HepG2 (cell line): ENCODE measurements at regions not wholly inside any gene's neighbourhood (a gene's known extent, or its start where the extent isn't known, plus 50 kb on each side); places are given as distances from the start of the nearest gene placed in this dataset.

Experiments used
- ATAC-seq: fragments of 200-7000 bp; cut with Tn5 transposase; 3 replicates; pipeline ENCODE4 v1.9.1; 2020; ENCODE audit warnings: mild to moderate bottlenecking, moderate library complexity
- BruUV-seq: library from RNA; stranded (reverse); fragments of 400-500 nt; replicated peaks from 2 replicates; lab custom pipeline; 2021; lab: Mats Ljungman, UMichigan
- CTCF ChIA-PET: fragments of 300-600 bp; formaldehyde crosslinking; extraction: SDS; loops from one replicate; lab custom pipeline; 2021; ENCODE audit warnings: low total read pairs, inconsistent platforms, low intra/inter-chr PET ratio; lab: Yijun Ruan, JAX
- POLR2A ChIA-PET: fragments of 350-600 bp; sonication (Branson Sonifier 250); formaldehyde crosslinking; loops from one replicate; lab custom pipeline; 2020; ENCODE audit warnings: antibody characterized with exemption, inconsistent platforms; lab: Yijun Ruan, JAX
- DNase-seq: peaks from one replicate; pipeline ENCODE4 v3.0.0-alpha.2; 2015; ENCODE audit warnings: low spot score
- FAIRE-seq: peaks from 3 replicates; lab custom pipeline; 2011; peaks lifted over from hg19 to GRCh38; lab: Jason Lieb, UNC
- H2AFZ ChIP-seq: one replicate; pipeline ENCODE4 v1.6.1; 2011; ENCODE audit warnings: low read length, inconsistent platforms
- H3K27ac ChIP-seq: fragments of 300-600 bp; 3 replicates; pipeline ENCODE4 v1.8.0; 2011; ENCODE audit warnings: mixed run types, mild to moderate bottlenecking, mixed read lengths, low read length, inconsistent platforms; ENCODE audit not compliant: insufficient read depth; ENCODE audit errors: extremely low read length
- H3K27me3 ChIP-seq, 2 experiments: fragments of 200-600 bp in 1 of 2; 2 replicates in 1 of 2; 3 replicates in 1 of 2; pipeline versions ENCODE4 v1.6.0 to v1.8.0; 2011; ENCODE audit warnings: low read length in 2 of 2, mild to moderate bottlenecking in 2 of 2, moderate library complexity in 2 of 2, inconsistent platforms in 1 of 2; ENCODE audit not compliant: insufficient read depth in 2 of 2, control insufficient read depth in 1 of 2
- H3K36me3 ChIP-seq, 2 experiments: fragments of 200-600 bp in 1 of 2; replicated peaks in 1 of 2; 2 replicates in 1 of 2; 3 replicates in 1 of 2; pipeline versions ENCODE4 v1.5.1 to v1.8.0; 2011; ENCODE audit warnings: low read length in 2 of 2, inconsistent platforms in 1 of 2; ENCODE audit not compliant: insufficient read depth in 2 of 2, control insufficient read depth in 1 of 2
- H3K4me1 ChIP-seq: 2 replicates; pipeline ENCODE4 v1.5.1; 2012; ENCODE audit warnings: low read length, inconsistent platforms; ENCODE audit not compliant: insufficient read depth
- H3K4me2 ChIP-seq: 2 replicates; pipeline ENCODE4 v1.6.0; 2011; ENCODE audit warnings: low read depth, low read length, inconsistent platforms
- H3K4me3 ChIP-seq, 3 experiments: fragments of 200-600 bp in 1 of 3; sonication (generic), shearing (Covaris generic) in 1 of 3; replicated peaks in 1 of 3; 2 replicates each; pipeline ENCODE4 v1.5.1; 2011 to 2016; ENCODE audit warnings: low read length in 3 of 3, inconsistent platforms in 2 of 3, low read depth in 2 of 3, mild to moderate bottlenecking in 2 of 3, control low read depth in 1 of 3, mixed read lengths in 1 of 3; ENCODE audit not compliant: insufficient read depth in 1 of 3
- H3K79me2 ChIP-seq: one replicate; pipeline ENCODE4 v1.6.1; 2011; ENCODE audit warnings: low read length, inconsistent platforms; ENCODE audit not compliant: insufficient read depth
- H3K9ac ChIP-seq: 2 replicates; pipeline ENCODE4 v1.6.0; 2011; ENCODE audit warnings: mild to moderate bottlenecking, low read depth, low read length, inconsistent platforms; ENCODE audit not compliant: insufficient read depth
- H3K9me3 ChIP-seq: 2 replicates; pipeline ENCODE4 v1.5.1; 2012; ENCODE audit warnings: mild to moderate bottlenecking, low read length
- H4K20me1 ChIP-seq: 2 replicates; pipeline ENCODE4 v1.6.0; 2011; ENCODE audit warnings: inconsistent platforms, mild to moderate bottlenecking, low read length, moderate library complexity; ENCODE audit not compliant: insufficient read depth
- ARNT2 ChIP-seq: sonication (generic); formaldehyde crosslinking; IDR thresholded peaks from 2 replicates; pipeline ENCODE4 v1.8.0; 2022; ENCODE audit warnings: mild to moderate bottlenecking, low read depth, missing genetic modification reagents, moderate library complexity
- ZKSCAN1 ChIP-seq: fragments of 150-350 bp; IDR thresholded peaks from 2 replicates; pipeline ENCODE4 v1.6.1; 2014; ENCODE audit warnings: low read length
- WGBS: methylation state at CpG from one replicate; pipeline ENCODE4 v1.1.6; 2017; ENCODE audit warnings: low lambda C conversion rate; 5-methylcytosine and 5-hydroxymethylcytosine counted together
- in situ Hi-C: cut with HindIII; loops from 2 replicates; pipeline ENCODE4 v1.10.0; 2017; ENCODE audit warnings: low pct_unique_long_range_greater_than_20kb; ENCODE audit not compliant: extremely low pct_ligation_motif_present
- intact Hi-C: fragments of 100-400 bp; cut with micrococcal nuclease; formaldehyde crosslinking; loops from one replicate; pipeline ENCODE4 v1.10.0; 2022; ENCODE audit not compliant: unreplicated experiment
- TF ChIP-seq, protein P1 (sequence below): sonication (generic); formaldehyde crosslinking; IDR thresholded peaks from 2 replicates; pipeline ENCODE4 v1.4.0; 2020; ENCODE audit warnings: mild to moderate bottlenecking, low read depth, missing genetic modification reagents
- TF ChIP-seq, protein P2 (sequence below): sonication (generic); formaldehyde crosslinking; IDR thresholded peaks from 2 replicates; pipeline ENCODE4 v1.4.0; 2020; ENCODE audit warnings: missing genetic modification reagents
- TF ChIP-seq, protein P3 (sequence below): sonication (generic); formaldehyde crosslinking; IDR thresholded peaks from 2 replicates; pipeline ENCODE4 v1.5.1; 2020; ENCODE audit warnings: missing genetic modification reagents, mild to moderate bottlenecking, borderline replicate concordance

DNA sequence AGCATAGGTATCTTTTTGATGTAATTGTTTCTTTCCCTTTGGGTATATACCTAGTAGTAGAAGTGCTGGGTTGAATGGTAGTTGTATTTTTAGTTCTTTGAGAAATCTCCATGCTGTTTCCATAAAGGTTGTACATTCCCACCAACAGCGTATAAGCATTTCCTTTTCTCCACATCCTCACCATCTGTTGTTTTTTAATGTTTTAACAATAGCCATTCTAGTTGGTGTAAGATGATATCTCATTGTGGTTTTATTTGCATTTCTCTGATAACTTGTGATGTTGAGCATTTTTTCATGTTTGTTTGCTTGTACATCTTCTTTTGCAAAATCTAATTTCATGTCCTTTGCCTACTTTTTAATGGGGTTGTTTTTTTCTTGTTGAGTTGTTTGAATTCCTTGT, 80.0 kb upstream of the TMC3 start (continued):
- TF ChIP-seq ZKSCAN1 = no peak

DNA sequence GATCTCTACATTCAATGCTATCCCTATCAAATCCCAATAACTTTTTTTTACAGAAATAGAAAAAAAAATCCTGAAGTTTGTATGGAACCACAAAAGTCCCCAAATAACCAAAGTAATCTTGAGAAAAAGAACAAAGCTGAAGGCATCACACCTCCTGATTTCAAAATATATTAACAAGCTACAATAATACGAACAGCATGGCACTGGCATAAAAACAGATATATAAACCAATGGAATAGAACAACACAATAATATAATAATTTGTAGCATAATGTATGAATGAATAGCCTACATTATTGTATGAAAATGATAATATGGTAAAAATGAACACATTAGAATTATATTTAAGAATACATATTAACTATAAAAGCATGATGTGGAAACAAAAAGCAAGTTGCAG, 76.7 kb upstream of the TMC3 start:
- Histone ChIP-seq H3K9me3 (no peaks in the 10 kb centered on the region), H3K27me3 (no peaks in the 10 kb centered on the region), H3K27ac (no peak overlapping the region), H2AFZ (no peak overlapping the region), H3K9ac (no peak overlapping the region), H3K4me2 (no peak overlapping the region), H3K4me1 (no peaks in the 10 kb centered on the region), H3K79me2 (no peaks in the 10 kb centered on the region), H3K4me3 (no peak overlapping the region), H3K36me3 (no peaks in the 10 kb centered on the region), H4K20me1 (no peaks in the 10 kb centered on the region)
- FAIRE-seq = no peak
- no peak for ATAC-seq
- in situ Hi-C loops (no loop called here), intact Hi-C loops (no loop called here)
- BruUV-seq = no TSS peak
- ChIA-PET CTCF (no interaction called here), POLR2A (no interaction called here)
- DNase-seq = no peak
- TF ChIP-seq, protein P1, sequence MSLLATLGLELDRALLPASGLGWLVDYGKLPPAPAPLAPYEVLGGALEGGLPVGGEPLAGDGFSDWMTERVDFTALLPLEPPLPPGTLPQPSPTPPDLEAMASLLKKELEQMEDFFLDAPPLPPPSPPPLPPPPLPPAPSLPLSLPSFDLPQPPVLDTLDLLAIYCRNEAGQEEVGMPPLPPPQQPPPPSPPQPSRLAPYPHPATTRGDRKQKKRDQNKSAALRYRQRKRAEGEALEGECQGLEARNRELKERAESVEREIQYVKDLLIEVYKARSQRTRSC (CRISPR knock-in tag) = no peak
- TF ChIP-seq, protein P2, sequence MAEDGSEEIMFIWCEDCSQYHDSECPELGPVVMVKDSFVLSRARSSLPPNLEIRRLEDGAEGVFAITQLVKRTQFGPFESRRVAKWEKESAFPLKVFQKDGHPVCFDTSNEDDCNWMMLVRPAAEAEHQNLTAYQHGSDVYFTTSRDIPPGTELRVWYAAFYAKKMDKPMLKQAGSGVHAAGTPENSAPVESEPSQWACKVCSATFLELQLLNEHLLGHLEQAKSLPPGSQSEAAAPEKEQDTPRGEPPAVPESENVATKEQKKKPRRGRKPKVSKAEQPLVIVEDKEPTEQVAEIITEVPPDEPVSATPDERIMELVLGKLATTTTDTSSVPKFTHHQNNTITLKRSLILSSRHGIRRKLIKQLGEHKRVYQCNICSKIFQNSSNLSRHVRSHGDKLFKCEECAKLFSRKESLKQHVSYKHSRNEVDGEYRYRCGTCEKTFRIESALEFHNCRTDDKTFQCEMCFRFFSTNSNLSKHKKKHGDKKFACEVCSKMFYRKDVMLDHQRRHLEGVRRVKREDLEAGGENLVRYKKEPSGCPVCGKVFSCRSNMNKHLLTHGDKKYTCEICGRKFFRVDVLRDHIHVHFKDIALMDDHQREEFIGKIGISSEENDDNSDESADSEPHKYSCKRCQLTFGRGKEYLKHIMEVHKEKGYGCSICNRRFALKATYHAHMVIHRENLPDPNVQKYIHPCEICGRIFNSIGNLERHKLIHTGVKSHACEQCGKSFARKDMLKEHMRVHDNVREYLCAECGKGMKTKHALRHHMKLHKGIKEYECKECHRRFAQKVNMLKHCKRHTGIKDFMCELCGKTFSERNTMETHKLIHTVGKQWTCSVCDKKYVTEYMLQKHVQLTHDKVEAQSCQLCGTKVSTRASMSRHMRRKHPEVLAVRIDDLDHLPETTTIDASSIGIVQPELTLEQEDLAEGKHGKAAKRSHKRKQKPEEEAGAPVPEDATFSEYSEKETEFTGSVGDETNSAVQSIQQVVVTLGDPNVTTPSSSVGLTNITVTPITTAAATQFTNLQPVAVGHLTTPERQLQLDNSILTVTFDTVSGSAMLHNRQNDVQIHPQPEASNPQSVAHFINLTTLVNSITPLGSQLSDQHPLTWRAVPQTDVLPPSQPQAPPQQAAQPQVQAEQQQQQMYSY (CRISPR knock-in tag) = no peak
- TF ChIP-seq, protein P3, sequence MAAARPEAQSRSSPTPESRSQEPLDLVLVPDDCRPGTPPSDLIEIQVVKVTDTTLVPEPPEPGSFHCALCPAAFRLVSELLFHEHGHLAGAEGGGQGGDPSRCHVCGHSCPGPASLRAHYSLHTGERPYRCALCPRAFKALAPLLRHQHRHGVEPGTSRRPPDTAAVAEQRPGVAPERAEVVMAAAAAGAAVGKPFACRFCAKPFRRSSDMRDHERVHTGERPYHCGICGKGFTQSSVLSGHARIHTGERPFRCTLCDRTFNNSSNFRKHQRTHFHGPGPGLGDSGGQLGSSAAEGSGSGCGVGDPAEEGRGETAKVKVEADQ (CRISPR knock-in tag) = no peak
- TF ChIP-seq ARNT2 (CRISPR knock-in tag) = no peak
- WGBS = 34% methylated on average over 1 of the region's 1 CpG
